ENCODE measurements at regions not wholly inside any gene's neighbourhood (a gene's known extent, or its start where the extent isn't known, plus 50 kb on each side); places are given as distances from the start of the nearest gene placed in this dataset.
"Not testable (repeated sequence)": the region's sequence is repeated elsewhere in the genome, so short reads cannot be mapped to it uniquely, and the experiment has no call there.

DNA sequence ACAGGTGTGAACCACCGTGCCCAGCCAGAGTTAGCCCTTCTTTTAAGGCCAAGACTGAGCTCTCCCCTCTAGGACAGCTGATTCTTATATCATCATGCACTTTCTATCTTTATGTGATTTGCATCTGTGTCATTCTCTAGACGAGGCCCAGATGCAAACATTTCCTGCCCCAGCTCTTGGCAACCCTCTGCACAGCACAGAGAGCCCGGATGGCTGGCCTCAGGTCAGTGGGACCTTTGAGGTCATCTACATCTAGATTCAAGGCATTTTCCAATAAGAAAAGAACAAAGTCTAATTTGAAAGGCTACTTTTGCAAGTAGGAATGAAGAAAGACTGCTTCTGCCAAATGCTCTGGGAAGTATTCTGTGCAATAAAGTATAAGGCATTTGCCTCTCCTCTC, 109.0 kb upstream of the DAB2 start:
- TF ChIP-seq, protein P1, sequence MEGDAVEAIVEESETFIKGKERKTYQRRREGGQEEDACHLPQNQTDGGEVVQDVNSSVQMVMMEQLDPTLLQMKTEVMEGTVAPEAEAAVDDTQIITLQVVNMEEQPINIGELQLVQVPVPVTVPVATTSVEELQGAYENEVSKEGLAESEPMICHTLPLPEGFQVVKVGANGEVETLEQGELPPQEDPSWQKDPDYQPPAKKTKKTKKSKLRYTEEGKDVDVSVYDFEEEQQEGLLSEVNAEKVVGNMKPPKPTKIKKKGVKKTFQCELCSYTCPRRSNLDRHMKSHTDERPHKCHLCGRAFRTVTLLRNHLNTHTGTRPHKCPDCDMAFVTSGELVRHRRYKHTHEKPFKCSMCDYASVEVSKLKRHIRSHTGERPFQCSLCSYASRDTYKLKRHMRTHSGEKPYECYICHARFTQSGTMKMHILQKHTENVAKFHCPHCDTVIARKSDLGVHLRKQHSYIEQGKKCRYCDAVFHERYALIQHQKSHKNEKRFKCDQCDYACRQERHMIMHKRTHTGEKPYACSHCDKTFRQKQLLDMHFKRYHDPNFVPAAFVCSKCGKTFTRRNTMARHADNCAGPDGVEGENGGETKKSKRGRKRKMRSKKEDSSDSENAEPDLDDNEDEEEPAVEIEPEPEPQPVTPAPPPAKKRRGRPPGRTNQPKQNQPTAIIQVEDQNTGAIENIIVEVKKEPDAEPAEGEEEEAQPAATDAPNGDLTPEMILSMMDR (IDR thresholded peaks at IDR 0.05): no peak
- H3K4me3 ChIP-seq: no peak overlapping the region
- no peak for DNase-seq (ENCODE audit: low spot score)
- H3K27ac ChIP-seq: no peak overlapping the region

DNA sequence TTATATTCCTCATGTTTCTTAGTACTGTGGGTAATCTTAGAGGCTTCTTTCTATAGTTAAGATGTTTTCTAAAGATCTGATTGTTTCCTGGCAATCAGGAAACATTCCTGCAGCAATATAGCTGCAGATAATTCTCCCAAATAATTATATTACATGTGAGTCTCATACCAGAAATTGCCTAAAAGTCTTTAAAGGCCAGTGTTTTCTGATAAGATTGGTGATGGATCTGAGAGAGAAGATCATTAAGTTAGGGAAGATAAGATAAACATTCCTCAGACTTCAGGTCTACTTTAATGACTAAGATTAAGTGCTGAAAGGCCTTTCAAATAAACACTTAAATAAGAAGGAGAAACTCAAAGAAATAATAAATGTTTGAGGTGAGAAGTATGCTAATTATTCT, 107.7 kb upstream of the DAB2 start:
- H3K27ac ChIP-seq: no peak overlapping the region
- no peak for DNase-seq (ENCODE audit: low spot score)
- TF ChIP-seq, protein P1 (IDR thresholded peaks at IDR 0.05): no peak
- no peak overlapping the region for H3K4me3 ChIP-seq

DNA sequence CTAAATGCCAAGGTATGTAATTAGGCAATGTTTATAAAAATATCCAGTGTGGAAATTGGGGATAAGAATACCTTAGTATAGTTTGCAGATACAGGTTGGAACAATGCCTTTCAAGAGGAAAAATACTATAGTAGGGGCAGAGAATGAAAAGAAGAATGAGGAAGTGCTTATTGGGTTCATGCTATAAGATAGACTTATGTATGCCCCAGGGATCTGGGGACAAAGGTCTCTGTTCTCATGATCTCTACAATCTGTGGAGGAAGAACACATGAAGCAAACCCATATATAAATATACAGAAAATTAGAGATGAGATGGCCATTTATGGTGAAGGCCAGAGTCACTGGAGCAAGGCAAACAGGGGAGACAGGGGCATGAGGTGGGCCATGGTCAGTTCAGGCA, 106.5 kb upstream of the DAB2 start:
- no peak overlapping the region for H3K4me3 ChIP-seq
- no peak overlapping the region for H3K27ac ChIP-seq
- DNase-seq (ENCODE audit: low spot score): no peak
- TF ChIP-seq, protein P1 (IDR thresholded peaks at IDR 0.05): no peak

DNA sequence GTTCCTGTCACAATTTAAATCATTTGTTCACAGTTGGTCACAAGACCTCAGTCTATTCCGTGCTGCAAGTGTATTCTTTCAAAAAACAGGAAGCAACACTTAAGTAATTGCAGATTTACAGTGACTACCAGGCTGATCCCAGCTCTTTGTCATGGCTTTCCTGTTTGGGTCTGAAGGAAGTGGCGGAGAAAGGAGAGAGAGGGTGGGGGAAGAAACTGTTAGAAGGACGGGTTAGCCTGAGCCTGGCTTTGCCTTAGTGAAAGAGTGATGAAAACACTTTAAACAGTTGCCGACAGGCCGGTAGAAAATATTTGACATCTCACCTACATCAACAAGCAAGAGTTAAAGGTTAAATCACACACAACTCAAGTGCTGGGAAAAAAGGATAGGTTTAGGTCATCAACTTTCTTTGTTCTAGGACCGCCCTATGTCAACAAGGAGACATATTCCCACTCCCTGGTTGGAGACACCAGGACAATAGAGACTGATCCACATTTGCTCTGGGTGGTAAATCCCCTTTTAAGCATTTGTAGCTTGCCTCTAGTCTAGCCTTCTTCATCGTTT, 102.2 kb upstream of the DAB2 start:
- TF ChIP-seq, protein P1 (IDR thresholded peaks at IDR 0.05): no peak
- Histone ChIP-seq H3K27ac (peak overlapping the region in 1 of 2 donors; percentile 82), H3K4me3 (no peak overlapping the region)
- no peak for DNase-seq (ENCODE audit: low spot score)

DNA sequence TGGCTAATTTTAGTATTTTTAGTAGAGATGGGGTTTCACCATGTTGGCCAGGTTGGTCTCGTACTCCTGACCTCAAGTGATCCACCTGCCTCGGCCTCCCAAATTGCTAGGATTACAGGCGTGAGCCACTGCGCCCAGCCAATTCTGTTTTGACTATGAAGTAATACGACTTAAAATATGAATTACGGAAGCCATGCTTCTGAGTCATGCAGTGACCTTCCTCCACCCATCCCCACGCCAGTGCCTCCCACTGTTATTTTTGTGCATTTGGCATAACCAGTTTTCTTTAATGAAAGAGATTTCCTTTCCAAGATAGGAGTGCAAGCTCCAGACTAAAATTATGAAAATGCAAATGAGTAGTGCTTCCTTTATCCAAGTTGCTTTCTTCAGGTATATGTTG, 101.0 kb upstream of the DAB2 start:
- not testable (repeated sequence) for DNase-seq (ENCODE audit: low spot score); H3K4me3 ChIP-seq
- peak overlapping the region; percentile 13 to 82 for H3K27ac ChIP-seq

DNA sequence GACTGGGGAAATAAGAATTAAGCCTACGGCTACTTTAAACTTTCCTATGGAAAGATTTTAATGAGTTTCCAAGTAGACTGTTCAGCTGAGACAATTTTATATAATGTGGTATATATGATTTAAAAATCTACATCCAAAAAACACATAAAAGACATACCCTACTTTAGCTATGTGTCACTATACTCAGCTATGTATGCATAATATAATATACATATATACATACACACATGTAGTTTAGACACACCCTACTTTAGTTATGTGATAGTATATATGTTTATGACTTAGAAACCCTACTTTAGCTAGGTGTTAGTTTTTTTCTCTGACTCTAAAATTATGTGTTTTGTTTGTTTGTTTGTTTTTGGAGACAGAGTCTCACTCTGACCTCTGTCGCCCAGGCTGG, 100.5 kb upstream of the DAB2 start:
- no peak overlapping the region for H3K4me3 ChIP-seq
- TF ChIP-seq, protein P1 (IDR thresholded peaks at IDR 0.05): no peak
- H3K27ac ChIP-seq: peak overlapping the region; percentile 13 to 82
- no peak for DNase-seq (ENCODE audit: low spot score)

DNA sequence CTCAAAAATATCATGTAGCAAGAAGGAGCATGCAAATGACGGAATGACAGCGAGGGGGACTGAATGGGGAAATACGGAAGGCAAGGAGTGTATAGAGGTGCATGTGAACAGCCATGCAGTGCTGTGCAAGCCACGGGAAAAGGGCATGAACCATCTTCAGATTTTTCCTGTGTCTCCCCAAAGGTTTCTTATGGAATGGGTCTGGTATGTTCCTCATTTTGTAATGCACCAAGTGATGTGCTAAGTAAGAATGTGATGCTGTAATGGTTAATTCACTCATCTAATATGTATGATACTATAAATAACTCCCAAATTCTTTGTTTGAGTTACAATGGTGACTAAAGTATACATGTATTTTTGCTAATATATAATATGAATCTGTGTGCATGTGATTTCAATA, 99.0 kb upstream of the DAB2 start:
- TF ChIP-seq, protein P1 (IDR thresholded peaks at IDR 0.05): no peak

More for the DNA sequence above, 99.0 kb upstream of the DAB2 start:
- Histone ChIP-seq H3K27ac (no peak overlapping the region), H3K4me3 (no peak overlapping the region)
- DNase-seq (ENCODE audit: low spot score): no peak

All from coronary artery (tissue), 2 donors.